Osteoblast (primary cell): ENCODE measurements at regions not wholly inside any gene's neighbourhood (a gene's known extent, or its start where the extent isn't known, plus 50 kb on each side); places are given as distances from the start of the nearest gene placed in this dataset.
"Not testable (repeated sequence)": the region's sequence is repeated elsewhere in the genome, so short reads cannot be mapped to it uniquely, and the experiment has no call there.

Source experiments
- DNase-seq: peaks from one replicate; pipeline ENCODE4 v3.0.0; 2011; ENCODE audit warnings: low spot score, mixed read lengths; ENCODE audit not compliant: insufficient read length; ENCODE audit errors: missing footprints
- H2AFZ ChIP-seq: 2 replicates; pipeline ENCODE4 v1.6.0; 2011; ENCODE audit warnings: mild to moderate bottlenecking, low read length
- H3K27ac ChIP-seq: 2 replicates; pipeline ENCODE4 v1.5.1; 2011; ENCODE audit warnings: mild to moderate bottlenecking, low read depth, low read length, moderate library complexity
- H3K27me3 ChIP-seq: 2 replicates; pipeline ENCODE4 v1.6.0; 2012; ENCODE audit warnings: mild to moderate bottlenecking, control low read depth, inconsistent platforms, low read length, moderate library complexity; ENCODE audit not compliant: insufficient read depth
- H3K36me3 ChIP-seq: 2 replicates; pipeline ENCODE4 v1.5.1; 2011; ENCODE audit warnings: mild to moderate bottlenecking, low read length, control low read depth, moderate library complexity; ENCODE audit not compliant: insufficient read depth
- H3K4me1 ChIP-seq: 2 replicates; pipeline ENCODE4 v1.5.1; 2011; ENCODE audit warnings: mild to moderate bottlenecking, low read length, control low read depth, moderate library complexity; ENCODE audit not compliant: insufficient read depth
- H3K4me2 ChIP-seq: 2 replicates; pipeline ENCODE4 v1.6.0; 2011; ENCODE audit warnings: mild to moderate bottlenecking, low read length; ENCODE audit not compliant: insufficient read depth
- H3K4me3 ChIP-seq: fragments of 200-600 bp; sonication (generic); 3 replicates; pipeline ENCODE4 v1.5.1; 2012; ENCODE audit warnings: mild to moderate bottlenecking, low read length, inconsistent platforms; ENCODE audit not compliant: insufficient read depth
- H3K79me2 ChIP-seq: 2 replicates; pipeline ENCODE4 v1.6.0; 2012; ENCODE audit warnings: mild to moderate bottlenecking, low read length, control low read depth, inconsistent platforms; ENCODE audit not compliant: insufficient read depth
- H3K9me3 ChIP-seq: 2 replicates; pipeline ENCODE4 v1.5.1; 2011; ENCODE audit warnings: low read depth, low read length, control low read depth
- H4K20me1 ChIP-seq: 2 replicates; pipeline ENCODE4 v1.6.0; 2012; ENCODE audit warnings: mild to moderate bottlenecking, low read length, control low read depth; ENCODE audit not compliant: insufficient read depth
- CTCF ChIP-seq: IDR thresholded peaks from 2 replicates; pipeline ENCODE4 v1.5.1; 2011; ENCODE audit warnings: mild to moderate bottlenecking, low read depth, low read length, moderate library complexity; ENCODE audit errors: extremely low read depth

GRCh38 chr2:160753960-160754359 is 260.4 kb upstream of the RBMS1 start:
- H3K27me3 ChIP-seq = no peaks in the 10 kb centered on the region
- no peaks in the 10 kb centered on the region for H3K79me2 ChIP-seq
- no peaks in the 10 kb centered on the region for H3K36me3 ChIP-seq
- no peak overlapping the region for H3K4me2 ChIP-seq
- TF ChIP-seq CTCF = no peak
- peaks cover 19% of the 10 kb centered on the region for H3K4me1 ChIP-seq
- no peaks in the 10 kb centered on the region for H4K20me1 ChIP-seq
- H3K4me3 ChIP-seq = no peak overlapping the region
- H3K9me3 ChIP-seq = no peaks in the 10 kb centered on the region
- no peak overlapping the region for H3K27ac ChIP-seq
- no peak for DNase-seq
- no peak overlapping the region for H2AFZ ChIP-seq

- no peak for DNase-seq
- H3K36me3 ChIP-seq = no peaks in the 10 kb centered on the region
- H2AFZ ChIP-seq = no peak overlapping the region
- H3K4me3 ChIP-seq = no peak overlapping the region
- H3K4me1 ChIP-seq = peaks cover 10% of the 10 kb centered on the region
- H3K9me3 ChIP-seq = no peaks in the 10 kb centered on the region
- no peak overlapping the region for H3K27ac ChIP-seq
- no peak overlapping the region for H3K4me2 ChIP-seq
- H3K27me3 ChIP-seq = no peaks in the 10 kb centered on the region
- TF ChIP-seq CTCF = no peak
- no peaks in the 10 kb centered on the region for H4K20me1 ChIP-seq
- no peaks in the 10 kb centered on the region for H3K79me2 ChIP-seq
These were observed 262.9 kb upstream of the RBMS1 start for GRCh38 chr2:160756481-160756880.

GRCh38 chr2:160762493-160763128 is 269.0 kb upstream of the RBMS1 start:
- H3K27ac ChIP-seq, DNase-seq, H3K79me2 ChIP-seq, H3K4me3 ChIP-seq, H4K20me1 ChIP-seq, H3K9me3 ChIP-seq, H3K4me2 ChIP-seq, H3K36me3 ChIP-seq, H3K4me1 ChIP-seq, H3K27me3 ChIP-seq, H2AFZ ChIP-seq: not testable (repeated sequence)

GRCh38 chr2:160783474-160783873 is 289.9 kb upstream of the RBMS1 start:
- TF ChIP-seq CTCF = no peak
- Histone ChIP-seq H4K20me1 (no peaks in the 10 kb centered on the region), H3K79me2 (no peaks in the 10 kb centered on the region), H3K4me1 (no peaks in the 10 kb centered on the region), H3K36me3 (no peaks in the 10 kb centered on the region), H2AFZ (no peak overlapping the region), H3K9me3 (peaks cover 1% of the 10 kb centered on the region), H3K4me3 (no peak overlapping the region), H3K4me2 (no peak overlapping the region), H3K27ac (no peak overlapping the region), H3K27me3 (no peaks in the 10 kb centered on the region)
- no peak for DNase-seq
